ENCODE measurements at regions not wholly inside any gene's neighbourhood (a gene's known extent, or its start where the extent isn't known, plus 50 kb on each side); places are given as distances from the start of the nearest gene placed in this dataset.

- no peaks in the 10 kb centered on the region for H3K27me3 ChIP-seq (ENCODE audit: insufficient read depth, low read depth, low read length)
- no peaks in the 10 kb centered on the region for H3K79me2 ChIP-seq (replicated peaks; ENCODE audit: insufficient read depth, low read length)
- H3K9me3 ChIP-seq (ENCODE audit: low read length), result no peaks in the 10 kb centered on the region
- no peak overlapping the region for H3K9ac ChIP-seq (ENCODE audit: low read length)
- H3K9me2 ChIP-seq (ENCODE audit: insufficient read depth, low read length), result no peaks in the 10 kb centered on the region
- no peaks in the 10 kb centered on the region for H4K20me1 ChIP-seq (ENCODE audit: insufficient read depth)
- no peak overlapping the region for H3K4me2 ChIP-seq (ENCODE audit: low read length)
- no peaks in the 10 kb centered on the region for H3F3A ChIP-seq (ENCODE audit: insufficient read depth, low read length, poor library complexity, severe bottlenecking)
- no peak overlapping the region for H3K4me3 ChIP-seq (ENCODE audit: low read length)
- TF ChIP-seq EZH2 (IDR thresholded peaks at IDR 0.05; ENCODE audit: borderline replicate concordance, insufficient read depth, low read length, poor library complexity, severe bottlenecking) (no peak), POLR2AphosphoS5 (IDR thresholded peaks at IDR 0.05) (no peak)
- H3K36me3 ChIP-seq (ENCODE audit: insufficient read depth, low read length), result no peaks in the 10 kb centered on the region
- no peak overlapping the region for H2AFZ ChIP-seq (ENCODE audit: low read depth, low read length)
- no peak overlapping the region for H3K27ac ChIP-seq (ENCODE audit: low read length)
These were observed 81.0 kb upstream of the SALL3 start for GRCh38 chr18:78898635-78899034.

- H3K27ac ChIP-seq (ENCODE audit: low read length), result no peak overlapping the region
- H2AFZ ChIP-seq (ENCODE audit: low read depth, low read length), result no peak overlapping the region
- H3K4me3 ChIP-seq (ENCODE audit: low read length), result no peak overlapping the region
- H3K36me3 ChIP-seq (ENCODE audit: insufficient read depth, low read length), result no peaks in the 10 kb centered on the region
- TF ChIP-seq MXI1 (conservative IDR thresholded peaks at IDR 0.05; ENCODE audit: poor library complexity, severe bottlenecking), result no peak
- no peaks in the 10 kb centered on the region for H3K79me2 ChIP-seq (replicated peaks; ENCODE audit: insufficient read depth, low read length)
- H3K9ac ChIP-seq (ENCODE audit: low read length), result no peak overlapping the region
- no peaks in the 10 kb centered on the region for H3K9me3 ChIP-seq (ENCODE audit: low read length)
- no peak overlapping the region for H3K4me2 ChIP-seq (ENCODE audit: low read length)
- no peaks in the 10 kb centered on the region for H3F3A ChIP-seq (ENCODE audit: insufficient read depth, low read length, poor library complexity, severe bottlenecking)
- H4K20me1 ChIP-seq (ENCODE audit: insufficient read depth), result no peaks in the 10 kb centered on the region
- no peaks in the 10 kb centered on the region for H3K27me3 ChIP-seq (ENCODE audit: insufficient read depth, low read depth, low read length)
- H3K9me2 ChIP-seq (ENCODE audit: insufficient read depth, low read length), result no peaks in the 10 kb centered on the region
These were observed 80.4 kb upstream of the SALL3 start for GRCh38 chr18:78899241-78899640.

GRCh38 chr18:78900938-78901909 is 78.4 kb upstream of the SALL3 start:
- Histone ChIP-seq H3K79me2 (replicated peaks; ENCODE audit: insufficient read depth, low read length) (no peaks in the 10 kb centered on the region), H2AFZ (ENCODE audit: low read depth, low read length) (no peak overlapping the region), H3K9me2 (ENCODE audit: insufficient read depth, low read length) (no peaks in the 10 kb centered on the region), H4K20me1 (ENCODE audit: insufficient read depth) (no peaks in the 10 kb centered on the region), H3K9ac (ENCODE audit: low read length) (no peak overlapping the region), H3K9me3 (ENCODE audit: low read length) (no peaks in the 10 kb centered on the region), H3F3A (ENCODE audit: insufficient read depth, low read length, poor library complexity, severe bottlenecking) (no peaks in the 10 kb centered on the region), H3K36me3 (ENCODE audit: insufficient read depth, low read length) (no peaks in the 10 kb centered on the region), H3K27me3 (ENCODE audit: insufficient read depth, low read depth, low read length) (no peaks in the 10 kb centered on the region), H3K4me3 (ENCODE audit: low read length) (no peak overlapping the region), H3K4me2 (ENCODE audit: low read length) (no peak overlapping the region), H3K27ac (ENCODE audit: low read length) (no peak overlapping the region)
- TF ChIP-seq SMC3 (conservative IDR thresholded peaks at IDR 0.05; ENCODE audit: poor library complexity), result no peak
- TF ChIP-seq EP300 (conservative IDR thresholded peaks at IDR 0.05; ENCODE audit: poor library complexity, severe bottlenecking), result no peak
- TF ChIP-seq EZH2 (IDR thresholded peaks at IDR 0.05; ENCODE audit: borderline replicate concordance, insufficient read depth, low read length, poor library complexity, severe bottlenecking), result no peak
- TF ChIP-seq RAD21 (conservative IDR thresholded peaks at IDR 0.05), result no peak
- no peak for TF ChIP-seq POLR2AphosphoS5 (IDR thresholded peaks at IDR 0.05)
- no peak for TF ChIP-seq CTCF (IDR thresholded peaks at IDR 0.05; ENCODE audit: poor library complexity, severe bottlenecking)
- TF ChIP-seq REST (IDR thresholded peaks at IDR 0.05; ENCODE audit: borderline replicate concordance), result no peak
- TF ChIP-seq TAF1 (IDR thresholded peaks at IDR 0.05; ENCODE audit: low read depth), result no peak
- TF ChIP-seq MXI1 (conservative IDR thresholded peaks at IDR 0.05; ENCODE audit: poor library complexity, severe bottlenecking), result no peak
